HG02852 (cell line): ENCODE measurements at regions not wholly inside any gene's neighbourhood (a gene's known extent, or its start where the extent isn't known, plus 50 kb on each side); places are given as distances from the start of the nearest gene placed in this dataset.
"Not testable (repeated sequence)": the region's sequence is repeated elsewhere in the genome, so short reads cannot be mapped to it uniquely, and the experiment has no call there.

Experiments
- ATAC-seq: cut with Tn5 transposase; IDR thresholded peaks from one replicate; pipeline ENCODE4 v1.9.1; 2021; ENCODE audit warnings: mild to moderate bottlenecking, moderate library complexity; ENCODE audit not compliant: unreplicated experiment

DNA sequence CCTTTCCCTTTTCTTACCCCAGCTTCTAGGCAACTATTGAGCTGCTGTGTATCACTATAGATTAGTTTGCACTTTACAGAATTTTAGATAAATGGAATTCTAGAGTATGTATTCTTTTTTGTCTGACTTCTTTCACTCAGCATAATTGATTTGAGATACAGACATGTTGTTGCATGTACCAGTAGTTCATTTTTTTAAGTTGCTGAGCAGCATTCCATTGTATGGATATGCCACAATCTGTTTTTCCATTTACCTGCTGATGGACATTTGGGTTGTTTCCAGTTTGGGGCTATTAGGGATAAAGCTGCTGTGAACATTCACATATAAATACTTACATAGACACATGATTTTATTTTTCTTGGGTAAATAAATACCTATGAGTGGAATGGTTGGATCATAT is 135.7 kb downstream of the IGF1 start:
- ATAC-seq: no peak

DNA sequence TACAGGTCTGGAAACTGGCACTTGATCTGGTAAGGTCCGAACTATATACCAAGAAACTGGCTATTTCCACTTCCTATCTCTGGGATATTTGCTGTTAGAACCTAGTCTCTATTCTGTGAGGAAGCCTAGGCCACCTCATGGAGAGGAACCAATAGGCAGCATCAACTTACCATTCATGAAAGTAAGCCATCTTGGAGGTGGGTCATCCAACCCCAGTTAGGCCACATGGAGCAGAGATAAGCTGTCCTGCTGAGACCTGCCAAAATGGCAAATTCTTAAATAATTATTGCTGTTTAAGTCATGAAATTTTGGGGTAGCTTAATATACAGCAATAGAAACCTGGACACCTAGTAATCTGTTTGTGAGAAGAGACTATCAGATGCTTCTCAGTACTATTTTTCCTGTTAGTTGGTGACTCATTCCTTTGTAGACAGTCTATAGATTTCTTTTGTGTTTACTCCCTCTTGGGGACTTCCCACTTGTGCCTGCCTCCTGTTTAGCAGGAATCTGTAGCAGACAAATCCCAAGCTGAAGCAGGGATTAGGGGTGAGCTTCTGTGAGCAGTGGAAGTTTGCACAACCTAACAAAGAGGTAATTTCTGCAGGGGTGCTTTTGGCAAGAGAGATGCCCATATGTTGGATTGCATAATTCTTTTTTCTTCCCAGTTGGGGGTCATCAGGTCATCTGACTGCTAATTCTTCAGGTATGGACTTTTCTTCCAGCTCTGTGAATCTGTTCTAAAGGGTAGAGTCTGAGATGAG is 136.8 kb downstream of the IGF1 start:
- ATAC-seq: no peak

DNA sequence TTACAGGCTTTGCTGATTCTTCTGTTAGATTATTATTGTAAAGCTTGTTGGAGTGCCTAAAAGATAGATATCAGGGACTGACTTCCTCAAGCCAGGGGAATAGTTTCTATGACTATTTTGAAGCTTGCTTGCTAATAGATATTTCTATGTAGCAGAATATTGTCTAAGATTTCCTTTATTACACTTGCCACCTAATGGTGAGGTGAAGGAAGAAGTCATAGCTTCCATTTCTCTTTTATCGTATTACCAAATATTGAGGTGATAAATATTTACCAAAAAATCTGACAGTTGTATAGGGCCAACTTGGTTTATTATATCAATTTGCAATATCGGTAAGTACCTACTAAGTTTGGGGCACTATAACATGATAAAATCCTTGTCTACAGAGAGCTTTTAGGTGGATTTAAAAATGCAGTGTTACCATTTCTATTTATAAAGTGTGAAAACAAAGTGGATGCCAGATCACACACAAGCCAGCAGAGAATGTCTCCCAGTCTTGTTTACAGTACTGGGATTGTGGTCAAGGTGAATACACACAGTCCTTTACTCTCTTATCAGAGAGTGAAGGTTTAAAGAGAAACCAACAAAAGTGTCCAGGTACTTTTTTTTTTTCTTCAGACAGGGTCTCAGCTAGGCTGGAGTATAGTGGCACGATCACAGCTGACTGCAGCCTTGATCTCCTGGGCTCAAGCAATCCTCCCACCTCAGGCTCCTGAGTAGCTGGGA is 137.9 kb downstream of the IGF1 start:
- ATAC-seq: no peak

DNA sequence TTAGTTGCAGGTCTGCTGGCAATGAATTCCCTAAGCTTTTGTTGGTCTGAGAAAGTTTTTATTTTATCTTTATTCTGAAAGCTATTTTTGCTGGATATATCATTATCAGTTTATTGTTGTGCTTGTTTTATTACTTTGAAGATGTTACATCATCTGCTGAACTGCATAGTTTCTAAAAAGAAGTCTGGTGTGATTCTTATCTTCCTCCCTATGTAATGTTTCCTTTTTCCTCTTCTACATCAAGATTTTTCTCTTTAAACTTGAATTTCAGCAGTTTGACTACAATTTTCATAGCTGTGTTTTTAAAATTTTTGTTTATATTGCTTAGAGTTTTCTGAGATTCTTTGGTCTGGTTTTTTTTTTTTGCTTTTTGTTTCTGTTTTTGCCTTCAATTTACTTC is 137.1 kb upstream of the PMCH start:
- ATAC-seq: no peak

DNA sequence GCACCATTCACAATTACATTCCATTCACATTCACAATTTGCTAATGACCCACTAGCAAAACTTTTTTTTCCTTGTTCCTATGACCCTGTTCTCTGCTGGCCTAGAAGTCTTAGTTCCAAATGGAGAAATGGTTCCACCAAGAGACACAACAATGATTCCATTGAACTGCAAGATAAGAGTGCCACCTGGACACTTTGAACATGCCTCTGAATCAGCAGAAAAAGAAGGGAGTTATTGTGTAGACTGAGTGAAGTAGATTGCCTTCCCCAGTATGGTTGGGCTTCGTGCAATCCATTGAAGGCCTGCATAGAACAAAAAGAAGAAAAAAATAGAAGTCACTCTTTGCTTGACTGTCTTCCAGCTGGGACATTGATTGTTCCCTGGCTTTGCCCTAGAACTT is 133.8 kb upstream of the PMCH start:
- ATAC-seq: no peak

DNA sequence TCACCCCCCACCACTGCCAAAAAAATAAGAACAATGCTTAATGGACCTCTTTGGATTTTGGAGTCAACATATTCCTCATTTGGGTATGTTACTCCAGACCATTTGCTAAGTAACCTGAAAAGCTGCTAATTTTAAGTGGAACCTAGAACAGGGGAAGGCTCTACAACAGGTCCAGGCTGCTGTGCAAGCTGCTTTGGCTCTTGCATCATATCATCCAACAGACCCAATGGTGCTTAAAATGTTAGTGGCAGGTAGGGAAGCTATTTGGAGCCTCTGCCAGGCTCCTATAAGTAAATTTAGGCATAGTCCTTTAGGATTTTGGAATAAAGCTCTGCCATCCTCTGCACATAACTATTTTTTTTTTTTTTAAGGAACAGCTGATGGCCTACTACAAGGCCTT is 132.2 kb upstream of the PMCH start:
- ATAC-seq: no peak

DNA sequence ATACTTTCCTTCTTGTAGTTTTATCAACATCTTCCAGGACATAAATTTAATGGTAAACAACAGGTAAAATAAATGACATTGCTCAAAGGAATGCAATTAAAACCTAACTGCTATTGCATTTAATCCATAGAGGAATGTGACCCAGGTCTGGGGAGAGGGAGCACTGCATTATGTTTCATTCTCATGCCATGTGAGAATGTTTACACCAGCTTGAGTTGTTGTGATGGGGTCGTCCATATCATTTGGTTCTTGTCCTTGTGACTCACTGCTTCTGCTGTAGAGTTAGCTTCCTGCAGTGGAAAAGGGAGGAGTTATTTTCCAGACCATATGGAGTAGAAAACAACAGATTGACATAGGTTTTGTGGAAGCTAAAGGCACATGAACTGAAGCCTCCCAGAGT is 129.3 kb upstream of the PMCH start:
- ATAC-seq: no peak

DNA sequence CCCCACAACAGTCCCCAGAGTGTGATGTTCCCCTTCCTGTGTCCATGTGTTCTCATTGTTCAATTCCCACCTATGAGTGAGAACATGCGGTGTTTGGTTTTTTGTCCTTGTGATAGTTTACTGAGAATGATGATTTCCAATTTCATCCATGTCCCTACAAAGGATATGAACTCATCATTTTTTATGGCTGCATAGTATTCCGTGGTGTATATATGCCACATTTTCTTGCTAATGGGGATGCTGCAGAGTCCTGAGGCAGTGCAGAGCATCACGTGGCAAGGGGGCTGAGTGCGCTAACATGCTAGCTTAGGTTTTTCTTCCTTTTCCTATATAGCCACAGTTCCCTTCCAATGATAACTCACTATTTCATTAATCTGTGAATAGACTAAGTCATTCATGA is 127.5 kb upstream of the PMCH start:
- not testable (repeated sequence) for ATAC-seq

DNA sequence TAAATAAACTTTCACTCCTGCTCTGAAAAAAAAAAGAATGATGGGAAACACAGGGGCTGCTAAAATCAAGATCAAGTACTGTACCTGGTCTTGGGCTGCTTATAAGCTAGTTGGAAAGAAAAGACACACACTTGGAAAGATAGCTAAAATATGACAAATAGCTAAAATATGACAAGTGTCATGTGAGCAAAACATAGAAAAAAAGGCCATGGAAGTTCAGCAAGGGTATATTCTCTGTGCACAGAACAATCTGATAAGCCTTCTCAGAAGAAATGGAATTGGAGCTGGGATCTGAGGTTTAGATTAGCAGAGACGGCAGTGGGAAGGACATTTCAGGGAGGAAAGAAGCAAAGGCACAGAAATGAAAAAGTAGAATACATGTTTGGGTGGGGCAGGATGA is 126.2 kb upstream of the PMCH start:
- ATAC-seq: no peak

DNA sequence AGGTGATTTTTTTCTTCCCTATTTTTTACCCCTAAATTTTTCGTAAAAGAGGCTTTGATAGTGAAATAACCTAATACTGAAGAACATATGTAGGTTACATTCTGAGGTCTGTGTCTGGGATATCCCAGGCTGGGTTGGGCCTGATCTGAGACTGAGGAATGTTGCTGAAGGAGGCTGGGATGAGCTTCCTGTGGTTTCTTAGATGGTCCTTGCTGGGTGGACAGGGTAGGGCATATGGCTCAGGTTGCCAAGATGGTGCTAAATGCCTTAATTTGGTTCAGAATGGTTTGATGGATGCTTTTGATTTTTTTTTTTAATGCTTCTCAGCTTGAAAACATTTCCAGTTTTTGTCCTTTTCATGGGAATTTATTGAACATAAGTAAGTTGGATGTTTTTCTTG is 124.6 kb upstream of the PMCH start:
- no peak for ATAC-seq

DNA sequence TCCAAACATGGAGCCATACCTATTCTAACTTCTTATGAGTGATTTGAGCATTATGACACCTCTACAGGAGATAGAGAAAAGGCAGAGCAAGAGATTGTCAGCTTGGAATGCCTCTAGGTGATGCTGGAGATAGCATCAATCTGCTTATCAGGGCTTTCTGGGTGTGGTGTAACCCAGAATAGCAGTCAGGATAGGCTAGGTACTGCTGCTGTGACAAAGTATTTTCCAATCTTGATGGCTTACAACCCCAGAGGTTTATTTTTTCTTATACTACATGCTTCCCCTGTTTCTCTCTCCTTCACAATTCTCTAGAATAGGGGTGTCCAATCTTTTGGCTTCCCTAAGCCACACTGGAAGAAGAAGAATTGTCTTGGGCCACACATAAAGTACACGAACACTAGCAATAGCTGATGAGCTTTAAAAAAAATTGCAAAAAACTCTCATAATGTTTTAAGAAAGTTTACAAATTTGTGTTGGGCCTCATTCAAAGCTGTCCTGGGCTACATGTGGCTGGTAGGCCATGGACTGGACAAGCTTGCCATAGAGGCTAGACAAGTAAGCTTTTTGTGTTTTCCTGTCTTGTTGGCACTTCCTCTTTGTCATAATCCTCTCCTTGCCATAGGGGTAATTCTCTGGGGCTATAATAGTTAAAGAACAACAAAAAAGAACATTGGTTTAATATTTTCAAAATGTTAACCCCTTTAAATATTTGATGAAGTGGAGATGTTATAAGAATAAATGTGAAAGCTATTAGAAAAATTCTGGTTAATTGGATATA is 123.9 kb upstream of the PMCH start:
- no peak for ATAC-seq

DNA sequence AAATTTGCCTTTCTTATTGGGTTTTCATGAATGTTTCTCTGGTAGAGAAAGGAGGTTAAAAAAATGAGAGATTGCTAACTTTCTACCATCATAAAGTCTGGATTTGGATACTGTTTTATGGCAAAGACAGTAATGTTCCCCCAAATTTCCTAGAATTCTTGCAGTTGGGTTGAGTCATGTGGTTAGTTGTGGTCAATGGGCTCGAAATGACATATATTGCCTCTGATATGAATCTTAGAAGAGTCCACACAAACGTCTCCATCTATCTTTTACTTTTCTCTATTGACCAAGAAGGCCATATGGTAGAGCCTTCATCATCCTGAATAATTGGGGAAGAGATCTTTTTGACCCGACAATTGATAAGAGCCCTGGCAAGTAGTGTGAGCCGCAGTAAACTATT is 119.5 kb upstream of the PMCH start:
- no peak for ATAC-seq

DNA sequence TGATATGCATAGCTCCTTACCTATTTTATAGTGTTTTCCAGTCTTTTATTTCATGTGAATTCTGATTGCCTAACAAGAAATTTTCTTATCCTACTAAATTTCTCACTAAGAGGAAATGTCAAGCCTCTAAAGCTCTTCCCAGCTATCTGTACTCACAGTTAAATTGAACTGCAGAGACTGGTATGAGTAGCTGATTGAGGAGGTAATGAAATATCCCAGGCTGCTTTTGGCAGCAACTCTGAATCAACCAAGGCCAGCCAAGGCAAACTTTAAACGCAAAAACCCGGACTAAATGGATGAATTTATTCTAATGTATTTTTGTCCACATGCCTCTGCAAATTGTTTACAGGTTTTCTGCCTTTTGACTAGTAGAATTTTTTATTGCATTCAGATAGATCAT is 119.1 kb upstream of the PMCH start:
- no peak for ATAC-seq

DNA sequence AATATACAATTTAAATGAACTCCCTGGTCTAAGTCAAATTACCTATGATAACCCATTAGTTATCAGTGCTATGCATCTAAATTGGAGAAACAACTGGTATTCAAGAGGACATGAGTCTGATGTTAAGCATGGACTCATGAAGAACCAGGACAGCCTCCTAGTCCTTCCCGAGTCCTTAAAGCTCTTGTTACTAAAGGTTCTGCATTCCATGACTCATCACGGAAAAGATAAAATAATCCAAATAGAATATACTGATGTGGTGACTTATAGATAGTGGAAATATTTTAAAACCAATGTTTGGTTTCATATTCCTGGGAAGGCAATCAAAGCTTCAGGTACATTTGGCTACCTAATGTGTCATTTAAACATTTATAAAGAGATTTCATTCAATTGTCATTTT is 117.2 kb upstream of the PMCH start:
- ATAC-seq: no peak

DNA sequence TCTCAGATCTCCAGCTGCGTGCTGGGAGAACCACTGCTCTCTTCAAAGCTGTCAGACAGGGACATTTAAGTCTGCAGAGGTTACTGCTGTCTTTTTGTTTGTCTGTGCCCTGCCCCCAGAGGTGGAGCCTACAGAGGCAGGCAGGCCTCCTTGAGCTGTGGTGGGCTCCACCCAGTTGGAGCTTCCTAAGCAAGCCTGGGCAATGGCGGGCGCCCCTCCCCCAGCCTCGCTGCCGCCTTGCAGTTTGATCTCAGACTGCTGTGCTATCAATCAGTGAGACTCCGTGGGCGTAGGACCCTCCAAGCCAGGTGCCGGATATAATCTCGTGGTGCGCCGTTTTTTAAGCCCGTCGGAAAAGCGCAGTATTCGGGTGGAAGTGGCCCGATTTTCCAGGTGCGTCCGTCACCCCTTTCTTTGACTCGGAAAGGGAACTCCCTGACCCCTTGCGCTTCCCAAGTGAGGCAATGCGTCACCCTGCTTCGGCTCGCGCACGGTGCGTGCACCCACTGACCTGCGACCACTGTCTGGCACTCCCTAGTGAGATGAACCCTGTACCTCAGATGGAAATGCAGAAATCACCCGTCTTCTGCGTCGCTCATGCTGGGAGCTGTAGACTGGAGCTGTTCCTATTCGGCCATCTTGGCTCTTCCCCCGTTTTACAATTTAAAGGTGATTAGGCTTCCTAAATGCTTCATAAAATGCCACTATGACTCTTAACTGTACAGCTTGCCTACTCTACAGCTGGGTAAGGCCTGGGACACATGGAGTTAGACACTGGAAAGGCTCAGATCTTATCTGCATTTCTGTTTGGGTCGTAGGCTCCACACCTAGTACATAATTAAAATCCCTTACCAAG is 115.7 kb upstream of the PMCH start:
- not testable (repeated sequence) for ATAC-seq

DNA sequence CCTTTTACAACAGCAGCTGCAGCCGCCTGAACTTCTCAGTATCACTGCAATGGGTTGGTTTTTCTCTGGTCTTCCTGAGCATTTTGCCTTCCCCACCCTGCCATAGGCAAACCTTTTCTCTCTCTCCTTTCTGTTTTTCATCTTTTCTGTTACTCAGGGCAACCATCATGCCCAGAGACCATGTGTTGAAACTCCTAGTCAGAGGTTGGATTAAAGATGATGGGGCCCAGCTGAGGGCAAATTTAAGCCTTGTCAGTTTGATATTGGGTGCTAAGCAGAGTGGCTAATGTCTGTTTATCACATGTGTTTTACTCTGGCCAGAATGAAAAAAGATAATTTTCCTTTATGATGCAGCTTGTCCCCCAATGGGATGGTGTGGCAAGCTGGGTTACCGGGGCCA is 107.9 kb upstream of the PMCH start:
- ATAC-seq: no peak

DNA sequence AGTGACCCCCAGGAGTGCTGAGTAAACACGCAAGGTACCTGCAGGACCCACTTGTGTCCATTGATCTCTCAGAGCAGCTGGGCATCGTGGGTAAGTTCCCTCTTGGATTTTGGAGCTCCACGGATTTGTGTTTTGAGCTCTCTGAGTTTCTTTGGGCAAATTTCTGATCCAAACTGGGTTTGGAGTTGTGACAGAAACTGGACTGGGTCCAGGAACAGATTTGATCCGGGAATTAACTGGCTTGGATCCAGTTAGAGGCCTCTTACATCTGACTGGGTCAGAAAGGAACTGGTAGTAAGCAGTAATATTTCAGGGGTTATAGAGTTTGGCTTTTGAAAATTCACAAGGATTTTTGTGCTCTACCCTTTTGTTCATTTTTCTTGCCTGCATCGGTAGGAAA is 107.0 kb upstream of the PMCH start:
- not testable (repeated sequence) for ATAC-seq

DNA sequence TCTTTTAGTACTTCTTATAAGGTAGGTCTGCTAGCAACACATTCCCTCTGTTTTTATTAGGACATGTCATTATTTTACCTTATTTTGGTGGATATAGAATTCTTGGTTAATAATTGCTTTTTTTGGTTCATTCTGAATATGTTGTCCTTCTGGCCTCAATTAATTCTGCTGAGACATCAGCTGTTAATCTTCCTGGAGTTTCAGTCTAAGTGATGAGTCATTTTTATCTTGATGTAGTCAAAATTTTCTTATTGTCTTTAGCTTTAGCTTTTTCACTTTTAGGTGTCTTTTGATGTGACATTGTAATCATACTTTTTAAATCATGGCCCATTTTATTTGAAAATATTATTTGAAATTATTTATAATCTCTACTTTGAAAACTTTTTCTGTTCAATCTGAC is 104.9 kb upstream of the PMCH start:
- ATAC-seq: no peak

DNA sequence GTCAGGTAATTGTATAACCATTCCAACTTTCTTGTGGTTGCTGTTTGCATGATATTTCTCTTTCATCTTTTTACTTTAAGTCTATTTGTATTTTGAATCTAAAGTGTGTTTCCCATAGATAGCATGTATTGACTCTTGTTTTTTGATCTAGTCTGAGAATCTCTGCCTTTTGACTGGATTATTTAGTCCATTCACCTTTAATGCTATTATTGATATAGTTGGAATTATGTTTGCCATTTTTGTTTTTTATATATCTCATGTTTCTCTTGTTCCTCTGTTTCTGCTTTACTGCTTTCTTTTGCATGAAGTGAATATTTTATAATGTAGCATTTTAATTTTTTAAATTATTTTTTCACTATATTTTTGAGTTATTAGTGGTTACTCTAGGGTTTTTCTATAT is 103.9 kb upstream of the PMCH start:
- no peak for ATAC-seq

DNA sequence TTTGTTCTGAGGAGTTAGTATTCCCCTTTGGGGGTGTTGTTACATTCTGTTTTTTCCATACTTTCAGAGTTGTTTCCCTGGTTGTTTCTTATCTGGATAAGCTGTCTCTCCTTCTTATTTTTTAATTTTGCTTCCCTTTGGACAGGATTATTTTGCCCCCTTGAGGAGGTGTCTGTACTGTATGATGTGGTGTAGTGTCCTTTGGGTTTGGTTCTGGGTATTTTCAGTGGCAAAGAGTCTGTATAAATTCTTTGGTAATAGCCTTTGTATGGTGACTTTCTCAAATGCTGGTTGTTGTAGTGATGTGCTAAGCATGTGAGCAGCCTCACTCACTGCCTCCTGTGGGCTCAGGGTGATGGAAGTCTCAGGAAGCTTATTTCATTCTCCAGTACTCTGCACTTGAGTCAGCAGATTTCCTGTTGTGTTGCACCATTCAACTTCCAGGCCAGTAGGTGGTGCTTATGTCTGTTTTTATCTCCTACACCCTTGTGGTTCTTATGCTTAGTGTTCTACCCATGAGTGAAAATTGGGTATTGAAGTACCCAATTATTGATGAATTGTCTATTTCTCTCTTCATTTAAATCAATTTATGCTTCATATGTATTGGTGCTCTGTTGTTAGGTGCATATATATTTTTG is 103.3 kb upstream of the PMCH start:
- peak; percentile 87 for ATAC-seq

DNA sequence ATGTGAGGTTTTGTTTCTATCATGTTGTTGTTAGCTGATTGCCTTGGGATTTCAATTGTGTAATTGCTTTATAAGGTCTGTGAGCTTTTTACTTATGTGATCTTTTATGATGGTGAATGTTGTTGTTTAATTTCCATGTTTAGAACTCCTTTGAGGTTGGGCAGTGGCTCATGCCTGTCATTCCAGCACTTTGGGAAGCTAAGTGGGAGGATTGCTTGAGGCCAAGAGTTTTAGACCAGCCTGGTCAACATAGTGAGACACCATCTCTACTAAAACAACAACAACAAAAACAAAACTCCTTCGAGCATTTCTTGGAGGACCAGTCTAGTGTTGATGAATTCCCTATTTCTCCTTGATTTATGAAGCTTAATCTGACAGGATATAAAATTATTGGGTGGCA is 102.1 kb upstream of the PMCH start:
- ATAC-seq: no peak
